Islet precursor cell (in vitro differentiated cells): ENCODE measurements at regions not wholly inside any gene's neighbourhood (a gene's known extent, or its start where the extent isn't known, plus 50 kb on each side); places are given as distances from the start of the nearest gene placed in this dataset.
"Not testable (repeated sequence)": the region's sequence is repeated elsewhere in the genome, so short reads cannot be mapped to it uniquely, and the experiment has no call there.

Experiments used
- DNase-seq: peaks from one replicate; pipeline ENCODE4 v3.0.0-alpha.2; 2018

- not testable (repeated sequence) for DNase-seq
These were observed 93.8 kb upstream of the MSH6 start for GRCh38 chr2:47689118-47689517.

- DNase-seq: no peak
These were observed 94.4 kb upstream of the MSH6 start for GRCh38 chr2:47688561-47688960.

GRCh38 chr2:47687856-47688255, 95.1 kb upstream of the MSH6 start:
- DNase-seq: no peak

- DNase-seq: no peak
These were observed 96.9 kb upstream of the MSH6 start for GRCh38 chr2:47686018-47686417.

- DNase-seq: no peak
These were observed 100.7 kb upstream of the MSH6 start for GRCh38 chr2:47682216-47682749.

- DNase-seq: no peak
These were observed 105.6 kb upstream of the KCNK12 start for GRCh38 chr2:47676261-47676926.

- DNase-seq: no peak
These were observed 104.5 kb upstream of the KCNK12 start for GRCh38 chr2:47675196-47675825.

GRCh38 chr2:47666332-47666731, 95.5 kb upstream of the KCNK12 start:
- DNase-seq: no peak

- DNase-seq: no peak
These were observed 94.0 kb upstream of the KCNK12 start for GRCh38 chr2:47664817-47665216.

- DNase-seq: no peak
These were observed 91.8 kb upstream of the KCNK12 start for GRCh38 chr2:47662552-47662951.

- DNase-seq: no peak
These were observed 90.5 kb upstream of the KCNK12 start for GRCh38 chr2:47661310-47661709.

- DNase-seq: no peak
These were observed 89.4 kb upstream of the KCNK12 start for GRCh38 chr2:47660168-47660567.

- DNase-seq: no peak
These were observed 88.0 kb upstream of the KCNK12 start for GRCh38 chr2:47658646-47659320.

GRCh38 chr2:47657886-47658489, 87.2 kb upstream of the KCNK12 start:
- DNase-seq: no peak

- no peak for DNase-seq
These were observed 86.2 kb upstream of the KCNK12 start for GRCh38 chr2:47656715-47657600.

- no peak for DNase-seq
These were observed 84.7 kb upstream of the KCNK12 start for GRCh38 chr2:47655563-47655880.

GRCh38 chr2:47654790-47655562, 84.2 kb upstream of the KCNK12 start:
- DNase-seq: peak; percentile 93

- peak; percentile 87 for DNase-seq
These were observed 83.4 kb upstream of the KCNK12 start for GRCh38 chr2:47653902-47654789.

GRCh38 chr2:47653036-47653435, 82.3 kb upstream of the KCNK12 start:
- DNase-seq: no peak

- DNase-seq: no peak
These were observed 81.4 kb upstream of the KCNK12 start for GRCh38 chr2:47652061-47652690.
